GM23248 (cell line): ENCODE measurements at regions not wholly inside any gene's neighbourhood (a gene's known extent, or its start where the extent isn't known, plus 50 kb on each side); places are given as distances from the start of the nearest gene placed in this dataset.
"Not testable (repeated sequence)": the region's sequence is repeated elsewhere in the genome, so short reads cannot be mapped to it uniquely, and the experiment has no call there.

Experiments used
- EZH2 ChIP-seq: fragments of 200-600 bp; sonication (generic); IDR thresholded peaks from 2 replicates; pipeline ENCODE4 v1.6.1; 2018; ENCODE audit warnings: antibody characterized with exemption, mild to moderate bottlenecking; ENCODE audit not compliant: insufficient read depth, poor library complexity, severe bottlenecking
- EZH2phosphoT487 ChIP-seq: fragments of 200-600 bp; sonication (generic); IDR thresholded peaks from 2 replicates; pipeline ENCODE4 v1.6.1; 2018; ENCODE audit warnings: antibody characterized with exemption, moderate library complexity, mild to moderate bottlenecking, low read depth; ENCODE audit not compliant: insufficient read depth

DNA sequence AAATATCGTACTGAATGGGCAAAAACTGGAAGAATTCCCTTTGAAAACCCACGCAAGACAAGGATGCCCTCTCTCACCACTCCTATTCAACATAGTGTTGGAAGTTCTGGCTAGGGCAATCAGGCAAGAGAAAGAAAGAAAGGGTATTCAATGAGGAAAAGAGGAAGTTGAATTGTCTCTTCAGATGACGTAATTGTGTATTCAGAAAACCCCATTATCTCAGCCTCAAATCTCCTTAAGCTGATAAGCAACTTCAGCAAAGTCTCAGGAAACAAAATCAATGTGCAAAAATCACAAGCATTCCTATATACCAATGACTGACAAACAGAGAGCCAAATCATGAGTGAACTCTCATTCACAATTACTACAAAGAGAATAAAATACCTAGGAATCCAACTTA, 64.4 kb downstream of the AREG start:
- TF ChIP-seq EZH2, EZH2phosphoT487: not testable (repeated sequence)
